ENCODE measurements at regions not wholly inside any gene's neighbourhood (a gene's known extent, or its start where the extent isn't known, plus 50 kb on each side); places are given as distances from the start of the nearest gene placed in this dataset.
A peak's percentile ranks its signal among the peaks of the same experiment; 100 is the strongest.
"Not testable (repeated sequence)": the region's sequence is repeated elsewhere in the genome, so short reads cannot be mapped to it uniquely, and the experiment has no call there.

GRCh38 chr4:45284400-45285085, 558.2 kb upstream of the GNPDA2 start:
- Histone ChIP-seq H3K27ac (no peak overlapping the region), H3K27me3 (no peaks in the 10 kb centered on the region), H3K4me1 (no peaks in the 10 kb centered on the region), H3K36me3 (no peaks in the 10 kb centered on the region), H3K9me3 (no peaks in the 10 kb centered on the region), H3K4me3 (no peak overlapping the region)
- ATAC-seq, result no peak
- WGBS, 2 donors, result 59 to 70% methylated on average over 14 of the region's 14 CpGs
- peak in 2 of 6 donors; percentile 37 to 38 for DNase-seq
- no peak for FAIRE-seq
- intact Hi-C loops (cut with DNase I), result no loop called here
- no peak for TF ChIP-seq CTCF (IDR thresholded peaks at IDR 0.05)

- no peak for FAIRE-seq
These were observed 557.0 kb upstream of the GNPDA2 start for GRCh38 chr4:45283352-45283751.

GRCh38 chr4:45280121-45280520, 553.8 kb upstream of the GNPDA2 start:
- WGBS, 2 donors, result 73 to 90% methylated on average over 1 of the region's 1 CpG

More at GRCh38 chr4:45283352-45283751, 557.0 kb upstream of the GNPDA2 start:
- DNase-seq (peak in 1 of 6 donors; percentile 31), ATAC-seq (no peak)
- Histone ChIP-seq H3K36me3 (no peaks in the 10 kb centered on the region), H3K9me3 (no peaks in the 10 kb centered on the region), H3K4me1 (no peaks in the 10 kb centered on the region), H3K27ac (no peak overlapping the region), H3K4me3 (no peak overlapping the region), H3K27me3 (no peaks in the 10 kb centered on the region)
- no peak for TF ChIP-seq CTCF (IDR thresholded peaks at IDR 0.05)
- intact Hi-C loops (cut with DNase I), result no loop called here
- 55 to 59% methylated on average over 7 of the region's 7 CpGs for WGBS, 2 donors

GRCh38 chr4:45275862-45276261, 549.5 kb upstream of the GNPDA2 start:
- H3K27ac ChIP-seq, result no peak overlapping the region
- ATAC-seq (no peak), FAIRE-seq (no peak), DNase-seq (no peak)
- 78% methylated on average over 21 of the region's 21 CpGs for WGBS, 2 donors
- intact Hi-C loops (cut with DNase I), result no loop called here
- H3K9me3 ChIP-seq, result no peaks in the 10 kb centered on the region
- no peak overlapping the region for H3K4me3 ChIP-seq
- no peaks in the 10 kb centered on the region for H3K4me1 ChIP-seq
- no peak for TF ChIP-seq CTCF (IDR thresholded peaks at IDR 0.05)
- H3K36me3 ChIP-seq, result no peaks in the 10 kb centered on the region
- no peaks in the 10 kb centered on the region for H3K27me3 ChIP-seq

More at GRCh38 chr4:45280121-45280520, 553.8 kb upstream of the GNPDA2 start:
- Histone ChIP-seq H3K4me3 (no peak overlapping the region), H3K27me3 (no peaks in the 10 kb centered on the region), H3K27ac (no peak overlapping the region), H3K9me3 (no peaks in the 10 kb centered on the region), H3K4me1 (no peaks in the 10 kb centered on the region), H3K36me3 (no peaks in the 10 kb centered on the region)
- no peak for ATAC-seq
- TF ChIP-seq CTCF (IDR thresholded peaks at IDR 0.05), result no peak
- DNase-seq, result no peak
- intact Hi-C loops (cut with DNase I), result no loop called here
- FAIRE-seq, result no peak

GRCh38 chr4:45248106-45248505, 521.8 kb upstream of the GNPDA2 start:
- DNase-seq; intact Hi-C loops (cut with DNase I); FAIRE-seq; H3K4me1 ChIP-seq; H3K36me3 ChIP-seq; H3K9me3 ChIP-seq; H3K27me3 ChIP-seq; H3K27ac ChIP-seq; ATAC-seq; H3K4me3 ChIP-seq: not testable (repeated sequence)
- 55 to 61% methylated on average over 3 of the region's 3 CpGs for WGBS, 2 donors

Data from pancreas (tissue), 10 donors.